ENCODE measurements at regions not wholly inside any gene's neighbourhood (a gene's known extent, or its start where the extent isn't known, plus 50 kb on each side); places are given as distances from the start of the nearest gene placed in this dataset.

- WGBS (ENCODE audit: extremely low coverage, insufficient read length, low lambda C conversion rate) = no CpG with 5 or more reads among the region's 3 CpGs
Observed at GRCh38 chr7:136275794-136276193, 298.6 kb upstream of the MTPN start.

More at GRCh38 chr7:136275794-136276193, 298.6 kb upstream of the MTPN start:
- Histone ChIP-seq H3K4me2 (ENCODE audit: insufficient read depth, insufficient read length, low read length) (no peak overlapping the region), H4K5ac (ENCODE audit: insufficient read length, low read depth, low read length) (no peak overlapping the region), H3K23me2 (ENCODE audit: insufficient read length, low read depth, low read length, poor library complexity, severe bottlenecking) (no peaks in the 10 kb centered on the region), H3K79me1 (ENCODE audit: insufficient read depth, low read depth, low read length, poor library complexity, severe bottlenecking) (no peaks in the 10 kb centered on the region), H3K9me3 (ENCODE audit: control insufficient read depth, low read depth, low read length) (no peaks in the 10 kb centered on the region), H3K4me1 (ENCODE audit: insufficient read depth, low read length) (no peaks in the 10 kb centered on the region), H4K20me1 (ENCODE audit: control insufficient read depth, insufficient read depth, insufficient read length) (no peaks in the 10 kb centered on the region), H2BK5ac (ENCODE audit: insufficient read length, low read length) (no peak overlapping the region), H2BK120ac (ENCODE audit: low read depth, low read length, poor library complexity, severe bottlenecking) (no peak overlapping the region), H3K18ac (ENCODE audit: insufficient read length, low read depth, low read length) (no peak overlapping the region), H3K56ac (ENCODE audit: insufficient read length, low read depth, low read length) (no peak overlapping the region), H3T11ph (ENCODE audit: low read length) (no peak overlapping the region), H2BK20ac (ENCODE audit: low read depth, low read length, poor library complexity, severe bottlenecking) (no peak overlapping the region), H2AFZ (ENCODE audit: low read length) (no peak overlapping the region), H3K9ac (ENCODE audit: extremely low read depth, insufficient read length, low read length) (no peak overlapping the region), H3K14ac (ENCODE audit: insufficient read depth, low read length) (no peak overlapping the region), H3K4ac (ENCODE audit: low read depth, low read length) (no peak overlapping the region), H3K27me3 (ENCODE audit: insufficient read depth, low read length) (no peaks in the 10 kb centered on the region), H3K27ac (ENCODE audit: insufficient read length, low read depth, low read length) (no peak overlapping the region), H4K91ac (ENCODE audit: insufficient read length, low read depth, low read length) (no peak overlapping the region), H3K79me2 (ENCODE audit: insufficient read depth, low read length) (no peaks in the 10 kb centered on the region), H2BK15ac (ENCODE audit: low read depth, low read length) (no peak overlapping the region), H3K23ac (ENCODE audit: insufficient read length, low read depth, low read length) (no peak overlapping the region), H2BK12ac (ENCODE audit: insufficient read length, low read depth, low read length) (no peak overlapping the region), H2AK5ac (ENCODE audit: insufficient read length, low read length) (no peak overlapping the region), H4K8ac (replicated peaks; ENCODE audit: insufficient read length, low read depth, low read length) (no peak overlapping the region)
- Mint-ChIP-seq H3K9me3 (no peaks in the 10 kb centered on the region), H3K27ac (no peak overlapping the region), H3K27me3 (ENCODE audit: low read depth) (peaks cover 4% of the 10 kb centered on the region; the same call in 1 of the 2 replicates), H3K36me3 (ENCODE audit: insufficient read depth in 1 of 3, low read depth in 3 of 3) (no peaks in the 10 kb centered on the region), H3K4me3 (no peak overlapping the region), H3K4me1 (no peaks in the 10 kb centered on the region)
- DNase-seq = no peak
- TF ChIP-seq, protein P1, sequence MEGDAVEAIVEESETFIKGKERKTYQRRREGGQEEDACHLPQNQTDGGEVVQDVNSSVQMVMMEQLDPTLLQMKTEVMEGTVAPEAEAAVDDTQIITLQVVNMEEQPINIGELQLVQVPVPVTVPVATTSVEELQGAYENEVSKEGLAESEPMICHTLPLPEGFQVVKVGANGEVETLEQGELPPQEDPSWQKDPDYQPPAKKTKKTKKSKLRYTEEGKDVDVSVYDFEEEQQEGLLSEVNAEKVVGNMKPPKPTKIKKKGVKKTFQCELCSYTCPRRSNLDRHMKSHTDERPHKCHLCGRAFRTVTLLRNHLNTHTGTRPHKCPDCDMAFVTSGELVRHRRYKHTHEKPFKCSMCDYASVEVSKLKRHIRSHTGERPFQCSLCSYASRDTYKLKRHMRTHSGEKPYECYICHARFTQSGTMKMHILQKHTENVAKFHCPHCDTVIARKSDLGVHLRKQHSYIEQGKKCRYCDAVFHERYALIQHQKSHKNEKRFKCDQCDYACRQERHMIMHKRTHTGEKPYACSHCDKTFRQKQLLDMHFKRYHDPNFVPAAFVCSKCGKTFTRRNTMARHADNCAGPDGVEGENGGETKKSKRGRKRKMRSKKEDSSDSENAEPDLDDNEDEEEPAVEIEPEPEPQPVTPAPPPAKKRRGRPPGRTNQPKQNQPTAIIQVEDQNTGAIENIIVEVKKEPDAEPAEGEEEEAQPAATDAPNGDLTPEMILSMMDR (conservative IDR thresholded peaks at IDR 0.05) = no peak
